ENCODE measurements at regions not wholly inside any gene's neighbourhood (a gene's known extent, or its start where the extent isn't known, plus 50 kb on each side); places are given as distances from the start of the nearest gene placed in this dataset.

DNA sequence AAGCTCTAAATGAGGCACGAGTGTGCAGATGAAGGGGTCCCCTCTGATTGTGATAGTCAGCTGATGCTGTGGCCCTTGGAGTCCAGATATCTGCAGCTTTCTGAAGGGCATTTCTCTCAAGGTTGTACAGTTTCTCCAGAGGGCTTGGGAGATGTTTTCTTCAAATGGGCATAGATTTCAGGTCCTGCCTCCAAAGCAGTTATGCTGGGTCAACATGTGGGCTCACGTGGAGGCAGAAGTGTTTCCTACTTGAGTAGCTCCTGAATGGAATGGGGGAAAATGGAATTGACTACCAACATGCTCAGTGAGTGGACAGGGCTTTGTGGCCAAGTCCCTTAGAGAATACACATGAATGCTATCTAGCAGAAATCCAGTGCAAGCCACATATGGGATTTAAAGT lies 360.7 kb downstream of the SAMD5 start:
- DNase-seq, result no peak

DNA sequence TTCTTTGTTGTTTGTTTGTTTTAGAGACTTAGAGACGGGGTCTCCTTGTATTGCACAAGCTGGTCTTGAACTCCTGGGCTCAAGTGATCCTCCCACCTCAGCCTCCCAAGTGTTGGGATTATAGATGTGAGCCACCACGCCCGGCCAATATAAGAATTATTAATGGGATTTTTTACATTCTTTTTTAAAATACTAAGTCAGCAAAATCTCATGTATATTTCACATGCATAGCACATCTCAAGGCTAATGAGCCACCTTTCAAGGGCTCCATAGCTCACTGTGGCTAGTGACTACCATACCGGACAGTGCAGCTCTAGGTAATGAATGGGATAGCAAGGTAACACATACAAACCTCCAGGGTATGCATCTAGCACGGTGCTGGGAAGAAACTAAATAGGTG lies 361.4 kb downstream of the SAMD5 start:
- no peak for DNase-seq

DNA sequence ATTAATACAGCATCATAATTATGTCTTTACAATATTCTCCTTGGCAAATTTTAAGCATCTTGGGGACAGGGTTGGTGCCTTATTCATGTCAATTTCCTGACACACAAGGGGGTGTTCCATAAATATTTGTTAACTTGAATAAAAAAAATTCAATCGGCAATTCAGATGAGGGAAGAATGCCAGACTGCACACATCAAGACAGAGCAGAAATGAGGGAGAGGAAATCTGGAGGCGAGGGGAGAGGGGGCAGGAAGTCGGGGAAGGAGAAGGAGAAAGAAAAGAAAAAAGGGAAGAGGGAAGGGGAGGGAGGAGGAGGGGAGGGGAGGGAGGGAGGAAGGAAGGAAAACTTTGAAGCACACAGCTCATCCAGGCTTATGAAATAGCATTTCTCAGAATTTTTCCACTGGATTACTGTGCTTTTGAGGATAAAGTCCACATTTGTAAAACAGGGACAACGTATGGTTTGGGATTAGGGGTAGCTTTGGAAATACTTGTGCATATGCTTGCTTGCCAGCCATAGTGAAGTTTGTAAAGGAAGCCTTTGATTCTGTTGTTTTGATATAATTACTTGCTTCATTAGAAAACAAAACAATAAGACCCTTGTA lies 362.1 kb downstream of the SAMD5 start:
- DNase-seq, result no peak

DNA sequence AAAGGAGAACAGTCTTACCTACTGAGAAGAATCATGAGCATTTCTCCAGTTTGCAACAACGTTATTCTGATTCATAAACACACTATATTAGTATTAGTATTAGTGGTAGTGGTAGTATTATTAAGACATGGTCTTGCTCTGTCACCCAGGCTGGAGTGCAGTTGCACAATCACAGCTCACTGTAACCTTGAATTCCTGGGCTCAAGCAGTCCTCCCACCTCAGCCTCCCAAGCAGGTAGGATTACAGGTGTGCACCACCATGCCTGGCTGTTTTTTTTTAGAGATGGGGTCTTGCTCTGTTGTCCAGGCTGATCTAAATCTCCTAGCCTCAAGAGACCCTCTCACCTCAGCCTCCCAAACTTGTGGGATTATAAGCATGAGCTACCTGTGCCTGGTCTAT lies 363.5 kb downstream of the SAMD5 start:
- no peak for DNase-seq

DNA sequence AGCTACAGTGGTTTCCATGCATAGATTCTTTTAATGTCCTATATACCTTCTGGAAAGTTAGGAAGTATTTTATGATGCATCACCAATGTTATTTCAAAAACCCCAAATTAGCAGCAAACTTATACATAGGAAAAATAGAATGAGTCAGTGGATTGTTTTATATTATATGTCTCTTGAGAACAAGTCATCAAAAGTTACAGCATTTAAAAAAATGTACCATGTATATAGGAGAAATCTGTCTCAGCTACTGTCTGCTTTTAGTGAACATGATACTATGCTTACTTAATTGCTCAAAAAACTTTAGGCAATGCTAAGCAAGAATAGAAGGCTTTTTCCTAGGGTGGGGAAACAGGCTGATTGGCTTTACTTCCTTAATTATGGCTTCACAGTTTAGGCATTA lies 365.3 kb downstream of the SAMD5 start:
- DNase-seq, result no peak

DNA sequence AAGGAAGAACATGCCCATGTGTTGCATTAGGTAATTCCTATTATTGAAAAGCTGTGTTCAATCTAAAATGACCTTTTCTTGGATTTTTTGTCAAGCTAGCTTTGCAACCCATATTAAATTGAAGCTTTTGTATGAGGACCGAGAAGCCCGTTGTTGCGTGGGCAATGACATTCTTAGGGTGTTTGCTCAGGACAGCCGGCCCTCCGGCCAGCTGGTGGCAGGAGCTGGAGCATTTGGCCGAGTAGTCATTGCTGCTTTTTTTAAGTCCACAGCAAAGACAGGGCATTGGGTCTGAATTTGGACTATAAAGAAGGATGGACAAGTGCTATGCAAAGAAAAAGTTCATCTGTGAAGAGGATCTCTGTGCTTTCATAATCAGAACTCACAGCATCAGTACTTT lies 365.8 kb downstream of the SAMD5 start:
- no peak for DNase-seq

DNA sequence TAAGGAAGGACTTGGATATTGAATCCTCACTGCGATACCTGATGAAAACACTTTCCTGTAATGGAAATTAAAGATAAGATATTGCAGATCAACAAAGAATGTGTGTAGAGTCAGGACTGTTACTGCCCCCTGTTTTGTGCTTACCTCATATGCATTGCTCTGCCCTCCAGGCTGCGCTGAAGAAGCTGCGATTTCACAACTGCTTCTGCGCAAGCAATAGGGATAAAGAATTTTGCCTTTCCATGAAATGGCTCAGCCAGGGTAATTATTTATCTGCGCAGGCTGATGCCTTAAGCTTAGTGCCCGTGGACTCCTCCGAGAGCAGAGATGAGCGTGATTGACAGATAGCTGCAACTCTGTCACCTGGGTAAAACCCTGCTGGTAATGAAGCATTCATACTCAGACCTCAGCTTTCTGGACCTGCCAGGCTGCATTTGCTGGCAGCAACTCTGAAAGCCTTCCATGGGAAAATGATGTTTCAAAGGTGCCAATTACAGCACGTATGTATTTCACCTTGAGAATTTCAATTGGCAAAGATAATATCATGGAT lies 370.6 kb downstream of the SAMD5 start:
- DNase-seq, result no peak

DNA sequence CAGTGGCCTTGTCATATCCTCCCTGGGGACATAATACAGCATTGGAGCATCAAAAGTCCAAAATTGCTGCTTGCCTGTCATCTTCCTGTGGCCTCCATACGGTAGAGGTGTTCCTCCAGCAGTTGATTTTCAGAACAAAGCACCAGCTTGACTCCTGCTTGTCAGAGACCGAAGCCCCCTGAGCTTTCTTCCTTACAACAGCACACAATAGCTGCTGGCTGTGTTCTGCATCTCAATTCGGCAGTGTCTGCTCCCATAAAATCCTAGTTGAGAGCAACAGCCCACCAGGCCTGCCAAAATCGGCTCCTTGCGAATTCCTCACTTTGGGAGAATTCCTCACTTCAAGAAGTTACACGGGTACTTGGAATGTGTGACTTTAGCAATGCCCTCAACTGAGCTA lies 372.9 kb downstream of the SAMD5 start:
- no peak for DNase-seq

DNA sequence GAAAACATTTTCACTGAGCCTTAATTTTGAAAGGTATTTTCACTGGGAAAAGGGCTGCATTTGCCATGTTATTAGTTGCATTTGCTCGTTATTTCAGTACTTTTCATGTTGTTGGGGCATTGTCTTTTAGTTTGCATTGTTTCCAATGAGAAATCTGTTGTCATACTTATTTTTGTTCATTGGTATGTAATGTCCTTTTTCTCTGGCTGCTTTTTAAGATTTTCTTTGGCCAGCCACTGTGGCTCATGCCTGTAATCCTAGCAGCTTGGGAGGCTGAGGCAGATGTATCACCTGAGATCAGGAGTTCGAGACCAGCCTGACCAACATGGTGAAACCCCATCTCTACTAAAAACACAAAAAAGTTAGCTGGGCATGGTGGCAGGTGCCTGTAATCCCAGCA lies 379.9 kb downstream of the SAMD5 start:
- no peak for DNase-seq

DNA sequence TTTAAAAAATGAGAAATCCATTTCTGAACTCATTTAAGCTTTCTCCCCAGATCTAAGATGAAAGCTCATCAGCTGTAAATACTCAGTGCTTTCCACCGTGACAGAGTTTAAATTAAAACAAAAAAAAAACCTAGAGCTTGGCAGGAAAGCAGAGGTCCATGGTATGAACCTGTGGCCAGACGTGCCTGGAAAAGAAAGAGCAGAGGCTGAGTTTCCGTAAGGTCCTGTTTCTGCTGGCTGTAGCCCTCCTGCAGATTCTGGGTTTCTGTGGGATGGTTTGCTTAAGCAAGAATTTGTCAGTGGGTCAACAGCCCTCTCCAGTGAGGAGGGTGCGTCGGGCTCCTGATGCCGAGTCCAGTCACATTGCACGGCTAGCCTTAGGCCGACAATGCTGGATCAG lies 383.2 kb downstream of the SAMD5 start:
- no peak for DNase-seq

DNA sequence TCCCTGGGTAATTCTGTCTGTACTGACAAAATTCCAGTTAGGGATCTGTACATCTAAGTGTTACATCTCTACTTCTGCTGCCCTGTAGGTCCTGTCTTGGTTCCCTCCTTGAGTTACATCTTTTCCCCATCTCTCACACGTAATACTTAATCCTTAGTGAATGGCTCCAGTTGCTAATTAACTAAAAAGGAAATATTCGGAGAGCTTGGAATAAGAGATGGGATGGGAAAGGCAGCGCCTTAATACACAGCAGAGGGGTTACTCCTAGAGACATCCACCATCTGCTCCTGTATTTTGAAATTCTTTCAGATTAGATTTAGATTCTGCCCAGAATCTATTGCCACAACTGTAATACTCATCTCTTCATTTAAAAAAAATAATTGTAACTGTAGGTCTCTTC lies 384.0 kb downstream of the SAMD5 start:
- DNase-seq, result no peak

DNA sequence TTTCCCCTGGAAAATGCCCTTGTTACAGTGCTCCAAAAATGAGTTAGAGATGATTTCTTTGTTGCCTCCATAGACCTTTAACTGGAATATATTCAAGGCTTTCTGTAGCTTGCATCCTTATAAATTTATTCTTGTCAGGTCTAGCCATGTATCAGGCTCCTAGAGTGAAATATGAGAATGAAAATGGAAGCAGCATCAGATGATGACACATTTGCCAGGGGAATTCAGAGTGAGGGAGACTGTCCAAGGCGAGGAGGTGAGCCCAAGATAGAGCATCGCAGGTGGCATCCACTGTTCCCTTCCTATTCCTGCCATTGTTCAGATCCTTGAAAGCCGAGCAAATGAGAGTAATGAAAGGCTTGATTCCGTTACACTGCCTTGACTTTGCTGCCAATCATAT lies 386.8 kb downstream of the SAMD5 start:
- no peak for DNase-seq

DNA sequence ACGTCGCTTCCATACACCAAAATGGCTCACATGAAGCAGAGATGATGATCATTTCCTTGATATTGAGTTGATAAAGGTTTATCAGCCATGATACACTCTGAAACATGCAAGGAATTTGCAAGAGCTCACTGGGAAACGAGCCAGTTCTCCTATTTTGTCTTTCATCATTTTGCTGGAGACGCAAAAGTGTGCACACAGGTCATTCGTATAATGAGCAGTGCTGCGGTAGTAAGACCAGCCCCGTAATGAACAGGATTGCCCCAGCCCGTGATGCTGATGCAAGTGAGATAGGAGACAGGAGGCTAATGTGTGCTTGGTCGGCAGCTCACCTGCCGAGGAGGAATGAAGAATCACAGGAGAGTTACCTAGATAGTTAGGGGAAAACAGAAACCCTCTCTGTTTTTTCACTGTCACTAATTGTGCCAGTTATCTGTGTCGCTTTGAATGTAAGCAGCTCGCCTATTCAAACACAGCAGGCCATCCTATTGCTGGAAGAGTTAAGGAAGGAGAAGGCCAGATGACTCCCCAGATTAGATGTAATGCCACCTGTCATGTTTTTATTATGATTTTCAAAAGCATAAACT lies 391.8 kb downstream of the SAMD5 start:
- no peak for DNase-seq

DNA sequence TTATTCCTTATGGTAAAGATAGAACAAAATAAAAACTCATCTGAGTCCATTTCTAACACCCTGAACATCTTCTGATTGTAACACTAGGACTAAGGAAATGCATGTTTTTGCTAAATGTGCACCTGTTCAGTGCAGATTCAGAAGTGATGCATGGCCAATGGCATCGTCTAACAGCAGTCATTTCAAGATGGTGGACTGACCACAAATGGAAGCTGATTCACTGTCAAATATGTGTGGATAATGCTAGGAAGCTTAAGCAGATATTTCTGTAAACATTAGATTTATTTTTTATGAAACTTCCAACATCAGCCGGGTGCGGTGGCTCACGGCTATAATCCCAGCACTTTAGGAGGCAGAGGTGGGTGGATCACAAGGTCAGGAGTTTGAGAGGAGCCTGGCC lies 394.8 kb downstream of the SAMD5 start:
- DNase-seq, result no peak

DNA sequence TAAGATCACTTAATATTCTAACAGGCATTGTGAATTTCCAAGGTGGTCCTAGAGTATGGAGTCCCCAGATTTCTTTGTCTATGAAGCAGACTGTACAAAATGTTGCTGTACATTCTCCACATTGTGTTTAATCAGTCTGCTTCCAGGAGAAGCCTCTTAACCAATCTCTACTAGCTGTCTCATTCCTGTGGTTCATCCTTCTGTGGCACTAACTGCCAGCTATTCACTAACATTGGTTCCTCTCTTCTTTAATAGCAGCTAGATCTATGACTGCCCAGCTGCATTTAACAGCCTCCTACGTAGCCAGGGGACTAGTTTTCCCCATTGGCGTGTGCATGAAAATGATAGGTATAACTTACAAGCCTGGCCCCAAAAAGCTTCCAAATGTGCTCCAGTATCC lies 395.4 kb downstream of the SAMD5 start:
- no peak for DNase-seq

DNA sequence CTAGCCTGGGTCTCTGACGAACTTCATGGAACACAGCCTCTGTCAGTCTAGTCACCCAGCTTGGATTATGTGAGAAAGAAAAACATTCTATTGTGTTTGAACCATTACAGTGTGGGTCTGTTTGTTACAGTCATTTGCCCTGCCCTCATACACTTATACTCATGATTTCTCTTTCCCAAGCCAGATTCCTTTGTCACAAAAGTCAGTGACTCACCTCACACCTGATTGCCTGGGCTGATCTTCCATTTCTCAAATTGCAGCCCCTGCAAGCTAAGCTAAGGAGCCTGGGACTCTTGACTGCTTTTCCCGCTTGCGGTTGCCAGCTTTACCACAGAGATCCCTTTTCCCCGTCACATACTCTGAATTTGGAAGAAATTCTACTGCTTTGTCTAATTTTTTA lies 395.9 kb downstream of the SAMD5 start:
- no peak for DNase-seq

DNA sequence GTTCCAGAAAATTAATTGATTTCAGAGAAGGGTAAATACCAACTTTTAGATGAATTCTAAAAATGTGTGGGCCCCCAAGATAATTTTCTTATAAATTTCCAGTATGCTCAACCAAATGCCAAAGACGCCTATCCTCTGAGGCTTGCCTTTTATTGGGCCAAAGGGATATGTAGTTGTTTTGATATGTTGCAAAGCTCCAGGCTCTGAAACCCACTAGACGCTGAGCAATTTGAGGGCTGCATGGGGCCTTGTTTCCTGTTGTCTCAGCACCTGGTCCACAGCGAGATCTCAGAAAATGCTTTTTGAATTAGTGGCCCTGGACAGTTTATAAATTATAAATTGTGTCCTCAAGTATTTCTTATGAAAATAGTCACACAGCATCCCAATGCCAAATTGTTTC lies 397.2 kb downstream of the SAMD5 start:
- DNase-seq, result no peak

DNA sequence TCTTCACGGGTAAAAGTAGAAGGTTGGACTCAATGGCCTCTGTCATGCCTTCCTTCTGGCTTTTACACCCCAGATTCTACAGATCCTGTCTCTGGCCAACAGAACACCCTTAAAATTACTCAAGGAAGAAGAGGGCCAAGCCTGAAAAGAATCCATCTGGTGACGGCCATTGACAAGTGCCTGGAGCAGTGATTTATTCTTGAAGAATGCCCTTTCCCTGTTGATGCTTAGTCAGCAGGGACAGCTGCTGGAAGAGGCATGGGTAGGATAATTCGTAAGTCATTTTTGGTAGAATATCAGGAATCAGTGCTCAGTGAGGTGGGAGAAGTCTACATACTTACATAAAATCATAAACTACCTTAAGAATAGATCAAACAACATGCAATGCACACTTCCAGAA lies 397.9 kb downstream of the SAMD5 start:
- DNase-seq, result no peak

DNA sequence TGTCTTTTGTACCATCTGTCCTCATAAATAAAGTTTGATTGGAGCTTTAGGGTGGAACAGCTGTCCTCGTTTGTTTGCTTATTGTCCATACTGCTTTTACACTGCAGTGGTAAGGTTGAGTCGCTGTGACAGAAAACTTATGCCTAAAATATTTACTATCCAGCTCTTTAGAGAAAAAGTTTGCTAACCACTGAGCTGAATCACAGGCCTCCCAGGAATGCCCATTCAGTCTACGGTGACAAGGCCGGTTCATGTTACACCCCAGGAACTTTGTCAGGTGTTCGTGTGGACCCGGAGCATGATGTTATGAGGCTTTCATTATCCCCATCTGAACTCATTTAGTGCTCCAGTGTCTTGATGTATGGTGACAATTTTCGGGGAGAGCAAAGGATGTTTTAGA lies 401.1 kb downstream of the SAMD5 start:
- DNase-seq, result no peak

DNA sequence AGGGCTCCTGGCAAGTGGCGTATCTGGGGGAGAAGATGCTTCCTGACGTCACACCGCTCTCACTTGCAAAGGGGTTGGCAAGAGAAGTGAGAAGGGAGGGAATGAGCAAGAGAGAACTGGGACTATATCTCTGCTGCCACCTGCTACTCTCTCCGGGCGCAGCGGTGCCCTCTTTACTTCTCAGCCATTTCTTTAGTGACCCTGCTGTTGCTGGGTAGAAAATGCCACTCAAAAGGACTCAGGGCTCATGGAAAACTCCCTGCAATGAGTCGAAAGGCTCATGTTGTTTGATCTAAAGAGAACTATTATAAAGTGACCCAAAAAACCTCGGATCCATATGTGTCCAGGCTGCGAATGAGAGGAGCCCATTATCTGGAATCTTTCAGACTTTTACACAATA lies 401.8 kb downstream of the SAMD5 start:
- no peak for DNase-seq

DNA sequence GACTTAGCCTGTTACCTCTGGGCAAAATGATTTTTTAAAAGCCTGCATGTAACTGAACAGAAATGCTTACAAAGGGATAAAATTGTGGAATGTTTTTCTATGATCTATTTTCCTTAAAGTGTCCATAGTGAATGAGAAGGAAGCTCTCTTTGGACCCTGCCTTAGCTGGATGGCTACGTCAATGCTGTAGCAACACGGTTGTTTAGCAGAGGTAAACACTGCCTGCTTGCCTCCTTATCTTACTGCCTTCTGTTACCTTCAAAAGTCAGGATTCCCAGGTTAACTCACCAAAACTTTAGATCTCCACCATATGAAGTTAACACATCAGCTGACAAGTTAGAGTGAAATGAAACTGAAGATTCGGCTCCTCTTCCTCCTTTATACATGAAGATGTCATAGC lies 402.6 kb downstream of the SAMD5 start:
- DNase-seq, result no peak

DNA sequence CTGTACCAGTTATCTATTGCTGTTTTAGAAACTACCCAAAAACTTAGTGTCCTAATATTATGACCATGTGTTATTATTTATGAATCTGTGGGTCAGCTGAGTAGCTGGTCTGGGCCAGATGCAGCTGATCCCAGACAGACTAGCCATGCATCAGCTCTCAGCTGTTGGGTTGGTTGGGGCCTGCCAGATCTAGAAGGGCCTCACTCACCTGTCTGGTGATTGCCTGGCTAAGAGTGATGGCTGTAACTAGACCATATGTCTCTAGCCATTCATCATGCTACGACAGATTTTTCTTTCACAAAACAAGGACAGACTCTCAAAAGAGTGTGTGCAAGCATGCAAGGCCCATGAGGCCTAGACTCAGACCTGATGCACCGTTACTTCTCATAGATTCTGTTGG lies 403.2 kb downstream of the SAMD5 start:
- DNase-seq, result no peak

DNA sequence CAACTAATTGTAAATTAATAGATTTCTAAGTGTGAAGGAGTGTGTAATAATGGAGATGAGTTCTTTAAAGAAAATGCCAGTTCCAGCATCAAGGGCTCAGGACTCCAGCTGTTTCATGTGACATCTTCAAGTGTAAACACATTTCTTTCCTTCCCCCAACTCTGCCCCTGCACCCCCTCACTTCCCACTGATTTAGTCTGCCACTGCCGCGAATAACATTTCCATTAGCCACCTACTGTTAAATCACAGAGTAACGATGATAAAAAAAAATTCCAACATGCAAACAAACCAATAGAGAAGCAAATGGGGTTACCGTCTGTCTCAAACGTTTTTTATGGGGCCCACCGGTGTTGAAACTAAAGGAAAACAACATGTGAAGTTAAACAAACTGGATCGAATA lies 414.3 kb downstream of the SAMD5 start:
- no peak for DNase-seq

DNA sequence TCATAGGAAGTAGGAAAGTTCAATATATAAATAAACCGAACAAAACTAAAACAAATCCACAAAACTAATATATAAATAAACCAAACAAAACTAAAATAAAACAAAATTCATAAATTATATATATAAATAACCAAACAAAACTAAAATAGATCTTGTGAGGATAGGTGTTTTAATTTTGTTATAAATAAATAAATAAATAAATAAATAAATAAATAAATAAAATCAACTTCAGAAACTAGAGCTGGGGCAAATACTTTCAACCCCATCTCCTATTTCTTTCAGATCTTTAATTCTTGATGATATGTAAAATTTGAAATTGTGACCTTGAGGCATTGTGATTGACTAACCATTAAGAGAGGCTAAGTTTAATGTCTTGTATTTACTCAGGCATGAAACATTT lies 416.1 kb downstream of the SAMD5 start:
- no peak for DNase-seq

DNA sequence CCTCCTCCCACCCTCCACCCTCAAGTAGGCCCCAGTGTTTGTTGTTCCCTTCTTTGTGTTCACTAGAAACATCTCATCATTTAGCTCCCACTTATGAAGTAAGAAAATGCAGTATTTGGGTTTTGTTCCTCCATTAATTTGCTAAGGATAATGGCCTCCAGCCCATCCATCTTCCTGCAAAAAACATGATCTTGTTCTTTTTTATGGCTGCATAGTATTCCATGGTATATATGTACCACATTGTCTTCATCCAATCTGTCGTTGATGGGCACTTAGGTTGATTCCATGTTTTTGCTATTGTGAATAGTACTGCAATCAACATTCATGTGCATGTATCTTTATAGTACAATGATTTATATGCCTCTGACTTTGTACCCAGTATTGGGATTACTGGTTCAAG lies 416.8 kb upstream of the SASH1 start:
- no peak for DNase-seq
